C4-2B (cell line): ENCODE measurements at regions not wholly inside any gene's neighbourhood (a gene's known extent, or its start where the extent isn't known, plus 50 kb on each side); places are given as distances from the start of the nearest gene placed in this dataset.

Experiments
- CTCF ChIP-seq: fragments of 450-650 bp; conservative IDR thresholded peaks from 2 replicates; pipeline ENCODE4 v1.5.1; 2017; ENCODE audit warnings: mild to moderate bottlenecking
- ZFX ChIP-seq: fragments of 450-650 bp; IDR thresholded peaks from 2 replicates; pipeline ENCODE4 v1.6.1; 2017

- TF ChIP-seq CTCF (no peak), ZFX (no peak)
Measured at GRCh38 chr1:68936530-68936929, 439.6 kb upstream of the DEPDC1 start.
